ENCODE measurements at regions not wholly inside any gene's neighbourhood (a gene's known extent, or its start where the extent isn't known, plus 50 kb on each side); places are given as distances from the start of the nearest gene placed in this dataset.

- TF ChIP-seq TAF1 (conservative IDR thresholded peaks at IDR 0.05) (no peak), REST (IDR thresholded peaks at IDR 0.05) (no peak), CTCF (IDR thresholded peaks at IDR 0.05; ENCODE audit: low read depth, low read length, missing input control) (no peak), HNF4A (conservative IDR thresholded peaks at IDR 0.05) (no peak), MAX (IDR thresholded peaks at IDR 0.05) (no peak)
Observed at GRCh38 chr17:77771145-77771544, 187.4 kb upstream of the TNRC6C start.

All from liver (tissue), 3 donors.